Tibial nerve (tissue), 4 donors: ENCODE measurements at regions not wholly inside any gene's neighbourhood (a gene's known extent, or its start where the extent isn't known, plus 50 kb on each side); places are given as distances from the start of the nearest gene placed in this dataset.

Experiments used
- DNase-seq, 2 donors: peaks; one replicate each; pipeline ENCODE4 v3.0.0-alpha.2; 2019; ENCODE audit warnings: low spot score in 2 of 2
- H3K27ac ChIP-seq, 4 donors: fragments of 200-600 bp; sonication (generic) in 3 of 4; one replicate each; pipeline ENCODE4 v1.5.1; 2017 to 2019; ENCODE audit warnings: mild to moderate bottlenecking in 1 of 4
- H3K27me3 ChIP-seq, 2 donors: fragments of 200-600 bp; sonication (generic) in 1 of 2; one replicate each; pipeline versions ENCODE4 v1.5.1 to v1.6.0; 2017 to 2019
- H3K36me3 ChIP-seq, 3 donors: fragments of 200-600 bp; sonication (generic); one replicate each; pipeline ENCODE4 v1.5.1; 2018 to 2019
- H3K4me1 ChIP-seq, 4 donors: fragments of 200-600 bp; sonication (generic) in 3 of 4; one replicate each; pipeline ENCODE4 v1.5.1; 2017 to 2019
- H3K4me3 ChIP-seq, 4 donors: fragments of 200-600 bp; sonication (generic) in 3 of 4; one replicate each; pipeline ENCODE4 v1.5.1; 2017 to 2019; ENCODE audit warnings: mild to moderate bottlenecking in 1 of 4, moderate library complexity in 1 of 4
- H3K9me3 ChIP-seq, 4 donors: fragments of 200-600 bp; sonication (generic) in 3 of 4; one replicate each; pipeline ENCODE4 v1.5.1; 2017 to 2019
- CTCF ChIP-seq, 5 experiments: fragments of 200-600 bp in 3 of 5; fragments of 450-650 bp in 2 of 5; sonication (generic) in 3 of 5; IDR thresholded peaks; one replicate each; pipeline ENCODE4 v1.5.1; 2016 to 2019; ENCODE audit warnings: antibody characterized with exemption in 5 of 5, mild to moderate bottlenecking in 3 of 5, moderate library complexity in 2 of 5
- EP300 ChIP-seq, 2 donors: sonication (generic); formaldehyde crosslinking; IDR thresholded peaks; one replicate each; pipeline ENCODE4 v1.6.1; 2017; ENCODE audit warnings: antibody characterized with exemption in 2 of 2, mild to moderate bottlenecking in 1 of 2
- POLR2A ChIP-seq, 2 donors: fragments of 450-650 bp; IDR thresholded peaks; one replicate each; pipeline ENCODE4 v1.6.1; 2017; ENCODE audit warnings: antibody characterized with exemption in 2 of 2, mild to moderate bottlenecking in 2 of 2, moderate library complexity in 2 of 2
- WGBS, 2 donors: methylation state at CpG; one replicate each; pipeline ENCODE4 v1.1.5; 2018; 5-methylcytosine and 5-hydroxymethylcytosine counted together

GRCh38 chr2:174659069-174659900, 61.7 kb upstream of the WIPF1 start:
- peak overlapping the region in 2 of 4 donors; percentile 84 to 91 for H3K27ac ChIP-seq
- H3K4me1 ChIP-seq, result peaks cover 0 to 57% (median 34%) of the 10 kb centered on the region in 4 donors

GRCh38 chr2:174656676-174657176, 59.1 kb upstream of the WIPF1 start:
- DNase-seq, result no peak
- Histone ChIP-seq H3K4me1 (peaks cover 0 to 34% (median 10%) of the 10 kb centered on the region in 4 donors), H3K4me3 (no peak overlapping the region), H3K36me3 (peaks cover 0 to 11% (median 0%) of the 10 kb centered on the region in 3 donors), H3K27ac (peak overlapping the region in 2 of 4 donors; percentile 30 to 66), H3K27me3 (no peaks in the 10 kb centered on the region), H3K9me3 (peaks cover 0 to 10% (median 0%) of the 10 kb centered on the region in 4 donors)
- no peak for TF ChIP-seq CTCF (IDR thresholded peaks at IDR 0.05)
- no peak for TF ChIP-seq POLR2A (IDR thresholded peaks at IDR 0.05)
- TF ChIP-seq EP300 (IDR thresholded peaks at IDR 0.05), result no peak

More at GRCh38 chr2:174659069-174659900, 61.7 kb upstream of the WIPF1 start:
- 79 to 84% methylated on average over 7 of the region's 7 CpGs for WGBS, 2 donors
- no peak overlapping the region for H3K4me3 ChIP-seq
- DNase-seq, result no peak
- H3K27me3 ChIP-seq, result no peaks in the 10 kb centered on the region
- TF ChIP-seq EP300 (IDR thresholded peaks at IDR 0.05) (no peak), CTCF (IDR thresholded peaks at IDR 0.05) (no peak), POLR2A (IDR thresholded peaks at IDR 0.05) (no peak)
- peaks cover 0 to 10% (median 0%) of the 10 kb centered on the region in 4 donors for H3K9me3 ChIP-seq
- H3K36me3 ChIP-seq, result peaks cover 0 to 11% (median 0%) of the 10 kb centered on the region in 3 donors

GRCh38 chr2:174656035-174656434, 58.4 kb upstream of the WIPF1 start:
- DNase-seq, result no peak
- Histone ChIP-seq H3K36me3 (peaks cover 0 to 10% (median 0%) of the 10 kb centered on the region in 3 donors), H3K4me1 (peaks cover 0 to 33% (median 6%) of the 10 kb centered on the region in 4 donors), H3K27me3 (no peaks in the 10 kb centered on the region), H3K9me3 (peaks cover 0 to 10% (median 0%) of the 10 kb centered on the region in 4 donors), H3K4me3 (no peak overlapping the region), H3K27ac (peak overlapping the region in 1 of 4 donors; percentile 66)
- TF ChIP-seq CTCF (IDR thresholded peaks at IDR 0.05), result no peak
- TF ChIP-seq EP300 (IDR thresholded peaks at IDR 0.05), result no peak
- TF ChIP-seq POLR2A (IDR thresholded peaks at IDR 0.05), result no peak

- 70 to 82% methylated on average over 4 of the region's 4 CpGs for WGBS, 2 donors
- H3K27me3 ChIP-seq, result no peaks in the 10 kb centered on the region
- peak overlapping the region in 2 of 4 donors; percentile 18 to 55 for H3K27ac ChIP-seq
- peaks cover 0 to 10% (median 0%) of the 10 kb centered on the region in 4 donors for H3K9me3 ChIP-seq
- no peak for DNase-seq
- no peak overlapping the region for H3K4me3 ChIP-seq
- peaks cover 0 to 6% (median 0%) of the 10 kb centered on the region in 3 donors for H3K36me3 ChIP-seq
- peaks cover 0 to 26% (median 2%) of the 10 kb centered on the region in 4 donors for H3K4me1 ChIP-seq
- TF ChIP-seq CTCF (IDR thresholded peaks at IDR 0.05), result no peak
- no peak for TF ChIP-seq POLR2A (IDR thresholded peaks at IDR 0.05)
- no peak for TF ChIP-seq EP300 (IDR thresholded peaks at IDR 0.05)
Measured at GRCh38 chr2:174654419-174654941, 56.9 kb upstream of the WIPF1 start.

GRCh38 chr2:174648896-174649295, 51.3 kb upstream of the WIPF1 start:
- no peak for DNase-seq
- H3K9me3 ChIP-seq, result peaks cover 0 to 13% (median 0%) of the 10 kb centered on the region in 4 donors
- no peak for TF ChIP-seq CTCF (IDR thresholded peaks at IDR 0.05)
- TF ChIP-seq EP300 (IDR thresholded peaks at IDR 0.05), result no peak
- TF ChIP-seq POLR2A (IDR thresholded peaks at IDR 0.05), result no peak
- peak overlapping the region in 1 of 4 donors; percentile 4 for H3K27ac ChIP-seq
- H3K4me1 ChIP-seq, result peaks cover 0 to 38% (median 3%) of the 10 kb centered on the region in 4 donors
- no peaks in the 10 kb centered on the region for H3K27me3 ChIP-seq
- WGBS, 2 donors, result 80 to 90% methylated on average over 4 of the region's 4 CpGs
- peaks cover 0 to 9% (median 0%) of the 10 kb centered on the region in 3 donors for H3K36me3 ChIP-seq
- H3K4me3 ChIP-seq, result no peak overlapping the region
